HG02943 (cell line): ENCODE measurements at regions not wholly inside any gene's neighbourhood (a gene's known extent, or its start where the extent isn't known, plus 50 kb on each side); places are given as distances from the start of the nearest gene placed in this dataset.
"Not testable (repeated sequence)": the region's sequence is repeated elsewhere in the genome, so short reads cannot be mapped to it uniquely, and the experiment has no call there.

Source experiments
- ATAC-seq: cut with Tn5 transposase; IDR thresholded peaks from one replicate; pipeline ENCODE4 v1.9.1; 2021; ENCODE audit warnings: mild to moderate bottlenecking, low read depth, moderate library complexity; ENCODE audit not compliant: unreplicated experiment

GRCh38 chr11:82089426-82089825 is 644.2 kb downstream of the FAM181B start:
- no peak for ATAC-seq

GRCh38 chr11:82085493-82085892 is 648.2 kb downstream of the FAM181B start:
- no peak for ATAC-seq

- no peak for ATAC-seq
These were observed 650.7 kb downstream of the FAM181B start for GRCh38 chr11:82082976-82083375.

- no peak for ATAC-seq
These were observed 653.5 kb downstream of the FAM181B start for GRCh38 chr11:82080160-82080559.

- ATAC-seq = no peak
These were observed 657.5 kb downstream of the FAM181B start for GRCh38 chr11:82076126-82076525.

GRCh38 chr11:82059505-82059904 is 674.2 kb downstream of the FAM181B start:
- ATAC-seq = no peak

GRCh38 chr11:82056450-82056849 is 677.2 kb downstream of the FAM181B start:
- ATAC-seq = no peak

GRCh38 chr11:82049199-82049598 is 684.5 kb downstream of the FAM181B start:
- ATAC-seq = no peak

- ATAC-seq = no peak
These were observed 686.5 kb downstream of the FAM181B start for GRCh38 chr11:82047200-82047599.

- no peak for ATAC-seq
These were observed 686.9 kb downstream of the FAM181B start for GRCh38 chr11:82046778-82047177.

- no peak for ATAC-seq
These were observed 687.8 kb downstream of the FAM181B start for GRCh38 chr11:82045748-82046457.

- no peak for ATAC-seq
These were observed 690.3 kb downstream of the FAM181B start for GRCh38 chr11:82043316-82043715.

GRCh38 chr11:82041764-82042163 is 691.9 kb downstream of the FAM181B start:
- no peak for ATAC-seq

- no peak for ATAC-seq
These were observed 695.5 kb downstream of the FAM181B start for GRCh38 chr11:82038154-82038553.

GRCh38 chr11:82034527-82034926 is 699.1 kb downstream of the FAM181B start:
- ATAC-seq = no peak

GRCh38 chr11:82027335-82027734 is 706.3 kb downstream of the FAM181B start:
- ATAC-seq = not testable (repeated sequence)

- no peak for ATAC-seq
These were observed 708.9 kb downstream of the FAM181B start for GRCh38 chr11:82024760-82025159.

- ATAC-seq = no peak
These were observed 721.4 kb downstream of the FAM181B start for GRCh38 chr11:82012276-82012675.

- no peak for ATAC-seq
These were observed 724.5 kb downstream of the FAM181B start for GRCh38 chr11:82009133-82009532.

- ATAC-seq = no peak
These were observed 726.1 kb downstream of the FAM181B start for GRCh38 chr11:82007521-82007920.

- no peak for ATAC-seq
These were observed 729.0 kb downstream of the FAM181B start for GRCh38 chr11:82004537-82005213.
